Keratinocyte (primary cell): ENCODE measurements at regions not wholly inside any gene's neighbourhood (a gene's known extent, or its start where the extent isn't known, plus 50 kb on each side); places are given as distances from the start of the nearest gene placed in this dataset.

ENCODE experiments used
- DNase-seq: peaks from one replicate; pipeline ENCODE4 v3.0.0-alpha.2; 2011; ENCODE audit warnings: low read depth, missing footprints, low spot score
- FAIRE-seq: peaks from 2 replicates; lab custom pipeline; 2011; peaks lifted over from hg19 to GRCh38; lab: Jason Lieb, UNC
- H2AFZ ChIP-seq: 2 replicates; pipeline ENCODE4 v1.6.0; 2012; ENCODE audit warnings: low read length, control low read depth, inconsistent platforms; ENCODE audit not compliant: control insufficient read depth
- H3K27ac ChIP-seq: 2 replicates; pipeline ENCODE4 v1.5.1; 2011; ENCODE audit warnings: low read length; ENCODE audit not compliant: control insufficient read depth, insufficient read depth
- H3K27me3 ChIP-seq: 3 replicates; pipeline ENCODE4 v1.6.0; 2011; ENCODE audit warnings: low read length; ENCODE audit not compliant: control insufficient read depth, insufficient read depth; ENCODE audit errors: extremely low read depth
- H3K36me3 ChIP-seq, 2 experiments: 2 replicates in 1 of 2; 3 replicates in 1 of 2; pipeline ENCODE4 v1.5.1; 2011; ENCODE audit warnings: low read length in 2 of 2, mild to moderate bottlenecking in 1 of 2; ENCODE audit not compliant: control insufficient read depth in 2 of 2, insufficient read depth in 2 of 2; ENCODE audit errors: extremely low read depth in 1 of 2
- H3K4me1 ChIP-seq: 3 replicates; pipeline ENCODE4 v1.5.1; 2011; ENCODE audit warnings: low read length; ENCODE audit not compliant: control insufficient read depth, insufficient read depth; ENCODE audit errors: extremely low read depth
- H3K4me2 ChIP-seq: 3 replicates; pipeline ENCODE4 v1.6.0; 2011; ENCODE audit warnings: low read depth, low read length; ENCODE audit not compliant: control insufficient read depth, insufficient read depth; ENCODE audit errors: extremely low read depth
- H3K4me3 ChIP-seq, 3 experiments: fragments of 200-600 bp in 1 of 3; sonication (generic) in 1 of 3; 2 replicates in 2 of 3; 3 replicates in 1 of 3; pipeline ENCODE4 v1.5.1; 2011 to 2016; ENCODE audit warnings: low read length in 3 of 3, mild to moderate bottlenecking in 3 of 3, control low read depth in 2 of 3, inconsistent platforms in 1 of 3, low read depth in 1 of 3, mixed read lengths in 1 of 3, mixed run types in 1 of 3, moderate library complexity in 1 of 3; ENCODE audit not compliant: control insufficient read depth in 2 of 3, insufficient read depth in 2 of 3; ENCODE audit errors: extremely low read depth in 1 of 3
- H3K79me2 ChIP-seq: 2 replicates; pipeline ENCODE4 v1.6.0; 2012; ENCODE audit warnings: low read length; ENCODE audit not compliant: control insufficient read depth, insufficient read depth
- H3K9ac ChIP-seq: 3 replicates; pipeline ENCODE4 v1.6.0; 2011; ENCODE audit warnings: low read length; ENCODE audit not compliant: control insufficient read depth, insufficient read depth; ENCODE audit errors: extremely low read depth
- H3K9me1 ChIP-seq: 3 replicates; pipeline ENCODE4 v1.6.0; 2011; ENCODE audit warnings: low read length; ENCODE audit not compliant: control insufficient read depth, insufficient read depth; ENCODE audit errors: extremely low read depth
- H3K9me3 ChIP-seq: 2 replicates; pipeline ENCODE4 v1.5.1; 2012; ENCODE audit warnings: low read depth, low read length; ENCODE audit not compliant: control insufficient read depth
- H4K20me1 ChIP-seq: 3 replicates; pipeline ENCODE4 v1.6.0; 2011; ENCODE audit warnings: low read length; ENCODE audit not compliant: control insufficient read depth, insufficient read depth; ENCODE audit errors: extremely low read depth
- CTCF ChIP-seq, 3 experiments: IDR thresholded peaks in 1 of 3; conservative IDR thresholded peaks in 1 of 3; optimal IDR thresholded peaks in 1 of 3; 2 replicates in 2 of 3; 3 replicates in 1 of 3; pipeline versions ENCODE3 to v1.5.1; 2011; ENCODE audit warnings: low read length in 3 of 3, mild to moderate bottlenecking in 3 of 3, moderate library complexity in 2 of 3, control low read depth in 1 of 3, inconsistent platforms in 1 of 3; ENCODE audit not compliant: insufficient read depth in 2 of 3; ENCODE audit errors: extremely low read depth in 1 of 3
- EZH2 ChIP-seq: IDR thresholded peaks from one replicate; pipeline ENCODE4 v1.6.1; 2012; ENCODE audit warnings: inconsistent platforms, mild to moderate bottlenecking, low read length, moderate library complexity
- dilution Hi-C: fragments of 300-500 bp; cut with MboI; formaldehyde crosslinking; loops from one replicate; pipeline ENCODE4 v1.7.0; 2020; ENCODE audit warnings: low sequenced_read_pairs; ENCODE audit not compliant: extremely low pct_ligation_motif_present

GRCh38 chr6:66277400-66277799 is 570.4 kb upstream of the EYS start:
- TF ChIP-seq CTCF (optimal IDR thresholded peaks at IDR 0.05 in 1 of 3, IDR thresholded peaks at IDR 0.05 in 1 of 3, conservative IDR thresholded peaks at IDR 0.05 in 1 of 3; ENCODE audit: extremely low read depth in 1 of 3, insufficient read depth in 2 of 3, low read length in 3 of 3) (no peak), EZH2 (no peak)
- H3K9me1 ChIP-seq = no peaks in the 10 kb centered on the region
- H3K4me3 ChIP-seq = no peak overlapping the region
- H3K36me3 ChIP-seq = no peaks in the 10 kb centered on the region
- H4K20me1 ChIP-seq = no peaks in the 10 kb centered on the region
- dilution Hi-C loops = no loop called here
- H2AFZ ChIP-seq = no peak overlapping the region
- no peaks in the 10 kb centered on the region for H3K79me2 ChIP-seq
- DNase-seq (no peak), FAIRE-seq (no peak)
- no peak overlapping the region for H3K27ac ChIP-seq
- H3K4me2 ChIP-seq = no peak overlapping the region
- no peaks in the 10 kb centered on the region for H3K4me1 ChIP-seq
- no peaks in the 10 kb centered on the region for H3K9me3 ChIP-seq
- H3K27me3 ChIP-seq = no peaks in the 10 kb centered on the region
- no peak overlapping the region for H3K9ac ChIP-seq

- TF ChIP-seq EZH2 (no peak), CTCF (optimal IDR thresholded peaks at IDR 0.05 in 1 of 3, IDR thresholded peaks at IDR 0.05 in 1 of 3, conservative IDR thresholded peaks at IDR 0.05 in 1 of 3; ENCODE audit: extremely low read depth in 1 of 3, insufficient read depth in 2 of 3, low read length in 3 of 3) (no peak)
- FAIRE-seq (no peak), DNase-seq (no peak)
- Histone ChIP-seq H3K27me3 (no peaks in the 10 kb centered on the region), H3K27ac (no peak overlapping the region), H3K36me3 (no peaks in the 10 kb centered on the region), H3K4me2 (no peak overlapping the region), H3K79me2 (no peaks in the 10 kb centered on the region), H3K4me3 (no peak overlapping the region), H4K20me1 (no peaks in the 10 kb centered on the region), H3K9ac (no peak overlapping the region), H2AFZ (no peak overlapping the region), H3K9me3 (no peaks in the 10 kb centered on the region), H3K9me1 (no peaks in the 10 kb centered on the region), H3K4me1 (no peaks in the 10 kb centered on the region)
- dilution Hi-C loops = no loop called here
Observed at GRCh38 chr6:66265737-66266136, 558.7 kb upstream of the EYS start.
